Suprapubic skin (tissue), 4 donors: ENCODE measurements at regions not wholly inside any gene's neighbourhood (a gene's known extent, or its start where the extent isn't known, plus 50 kb on each side); places are given as distances from the start of the nearest gene placed in this dataset.

ENCODE experiments used
- DNase-seq, 2 donors: peaks; one replicate each; pipeline ENCODE4 v3.0.0-alpha.2; 2019; ENCODE audit warnings: low spot score in 2 of 2
- H3K27ac ChIP-seq: fragments of 200-600 bp; sonication (generic); one replicate; pipeline ENCODE4 v1.5.1; 2019
- H3K27me3 ChIP-seq: fragments of 200-600 bp; sonication (generic); one replicate; pipeline ENCODE4 v1.5.1; 2019
- H3K36me3 ChIP-seq: fragments of 200-600 bp; sonication (generic); one replicate; pipeline ENCODE4 v1.5.1; 2019
- H3K4me1 ChIP-seq: fragments of 200-600 bp; sonication (generic); one replicate; pipeline ENCODE4 v1.5.1; 2019
- H3K4me3 ChIP-seq: fragments of 200-600 bp; sonication (generic); one replicate; pipeline ENCODE4 v1.5.1; 2019; ENCODE audit warnings: mild to moderate bottlenecking
- H3K9me3 ChIP-seq: fragments of 200-600 bp; sonication (generic); one replicate; pipeline ENCODE4 v1.5.1; 2019
- EP300 ChIP-seq: sonication (generic); formaldehyde crosslinking; IDR thresholded peaks from one replicate; pipeline ENCODE4 v1.6.1; 2017; ENCODE audit warnings: antibody characterized with exemption
- POLR2A ChIP-seq, 2 donors: fragments of 450-650 bp; IDR thresholded peaks; one replicate each; pipeline ENCODE4 v1.6.1; 2017; ENCODE audit warnings: antibody characterized with exemption in 2 of 2, mild to moderate bottlenecking in 2 of 2, moderate library complexity in 2 of 2
- POLR2AphosphoS5 ChIP-seq, 3 donors: sonication (generic); formaldehyde crosslinking; IDR thresholded peaks; one replicate each; pipeline ENCODE4 v1.6.1; 2017; ENCODE audit warnings: antibody characterized with exemption in 3 of 3
- WGBS: methylation state at CpG from one replicate; pipeline ENCODE4 v1.1.5; 2018; 5-methylcytosine and 5-hydroxymethylcytosine counted together
- TF ChIP-seq, protein P1 (sequence below), 2 donors: fragments of 200-600 bp in 1 of 2; fragments of 450-650 bp in 1 of 2; sonication (generic) in 1 of 2; IDR thresholded peaks; one replicate each; pipeline ENCODE4 v1.5.1; 2016 to 2019; ENCODE audit warnings: antibody characterized with exemption in 2 of 2, mild to moderate bottlenecking in 1 of 2, moderate library complexity in 1 of 2

DNA sequence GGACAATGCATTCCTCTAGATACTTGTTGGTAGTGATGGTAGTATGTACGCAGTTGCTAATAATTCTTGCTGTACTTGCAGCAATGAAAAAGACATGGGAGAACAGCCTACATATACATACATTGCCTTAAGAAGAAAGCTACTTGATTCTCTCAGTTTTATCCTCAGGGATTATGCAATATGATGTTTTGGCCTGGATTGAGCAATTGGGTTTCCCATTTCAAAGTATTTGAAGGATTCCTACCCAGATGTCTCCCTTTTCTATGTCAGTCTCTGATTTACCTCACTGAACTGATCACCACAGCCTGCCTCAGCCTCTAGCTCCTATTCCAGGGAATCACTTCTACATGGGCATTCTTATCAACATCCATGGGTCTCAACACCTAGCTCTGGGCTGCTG, 210.1 kb upstream of the CDH10 start:
- 88% methylated on average over 1 of the region's 1 CpG for WGBS

DNA sequence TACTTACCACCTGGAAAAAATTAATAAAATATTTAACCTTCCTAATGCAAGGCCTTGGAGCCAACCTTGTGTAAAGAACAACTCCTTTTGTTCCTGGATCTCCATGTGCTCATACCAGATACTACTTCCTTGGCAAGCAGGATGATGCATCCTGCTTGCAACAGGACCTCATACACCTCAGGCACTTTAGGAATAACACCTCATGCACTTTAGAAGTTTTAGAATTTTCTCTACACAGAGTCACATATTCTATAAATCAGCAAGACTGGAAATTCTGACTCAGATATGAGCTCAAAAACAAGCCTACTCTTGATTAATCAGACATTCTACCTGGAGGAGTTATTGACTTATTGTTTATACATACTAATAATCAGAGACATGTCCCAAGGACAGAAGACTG, 209.6 kb upstream of the CDH10 start:
- DNase-seq = no peak
- no peak overlapping the region for H3K4me3 ChIP-seq
- no peaks in the 10 kb centered on the region for H3K36me3 ChIP-seq
- H3K9me3 ChIP-seq = peaks cover under 1% of the 10 kb centered on the region
- TF ChIP-seq EP300 = no peak
- TF ChIP-seq, protein P1, sequence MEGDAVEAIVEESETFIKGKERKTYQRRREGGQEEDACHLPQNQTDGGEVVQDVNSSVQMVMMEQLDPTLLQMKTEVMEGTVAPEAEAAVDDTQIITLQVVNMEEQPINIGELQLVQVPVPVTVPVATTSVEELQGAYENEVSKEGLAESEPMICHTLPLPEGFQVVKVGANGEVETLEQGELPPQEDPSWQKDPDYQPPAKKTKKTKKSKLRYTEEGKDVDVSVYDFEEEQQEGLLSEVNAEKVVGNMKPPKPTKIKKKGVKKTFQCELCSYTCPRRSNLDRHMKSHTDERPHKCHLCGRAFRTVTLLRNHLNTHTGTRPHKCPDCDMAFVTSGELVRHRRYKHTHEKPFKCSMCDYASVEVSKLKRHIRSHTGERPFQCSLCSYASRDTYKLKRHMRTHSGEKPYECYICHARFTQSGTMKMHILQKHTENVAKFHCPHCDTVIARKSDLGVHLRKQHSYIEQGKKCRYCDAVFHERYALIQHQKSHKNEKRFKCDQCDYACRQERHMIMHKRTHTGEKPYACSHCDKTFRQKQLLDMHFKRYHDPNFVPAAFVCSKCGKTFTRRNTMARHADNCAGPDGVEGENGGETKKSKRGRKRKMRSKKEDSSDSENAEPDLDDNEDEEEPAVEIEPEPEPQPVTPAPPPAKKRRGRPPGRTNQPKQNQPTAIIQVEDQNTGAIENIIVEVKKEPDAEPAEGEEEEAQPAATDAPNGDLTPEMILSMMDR (IDR thresholded peaks at IDR 0.05) = no peak
- no peak for TF ChIP-seq POLR2AphosphoS5 (IDR thresholded peaks at IDR 0.05)
- no peak for TF ChIP-seq POLR2A (IDR thresholded peaks at IDR 0.05)
- no peaks in the 10 kb centered on the region for H3K4me1 ChIP-seq
- H3K27me3 ChIP-seq = no peaks in the 10 kb centered on the region
- no peak overlapping the region for H3K27ac ChIP-seq

More for the DNA sequence above, 210.1 kb upstream of the CDH10 start:
- Histone ChIP-seq H3K27me3 (no peaks in the 10 kb centered on the region), H3K9me3 (no peaks in the 10 kb centered on the region), H3K27ac (no peak overlapping the region), H3K36me3 (no peaks in the 10 kb centered on the region), H3K4me3 (no peak overlapping the region), H3K4me1 (no peaks in the 10 kb centered on the region)
- DNase-seq = no peak
- TF ChIP-seq POLR2AphosphoS5 (IDR thresholded peaks at IDR 0.05) (no peak), POLR2A (IDR thresholded peaks at IDR 0.05) (no peak), EP300 (no peak)
- TF ChIP-seq, protein P1 (IDR thresholded peaks at IDR 0.05) = no peak

GRCh38 chr5:24850926-24851486, 206.2 kb upstream of the CDH10 start:
- TF ChIP-seq EP300 = no peak
- TF ChIP-seq, protein P1 (IDR thresholded peaks at IDR 0.05) = no peak
- H3K27me3 ChIP-seq = no peaks in the 10 kb centered on the region
- H3K27ac ChIP-seq = no peak overlapping the region
- 77% methylated on average over 5 of the region's 5 CpGs for WGBS
- no peak overlapping the region for H3K4me3 ChIP-seq
- peaks cover 12% of the 10 kb centered on the region for H3K9me3 ChIP-seq
- no peaks in the 10 kb centered on the region for H3K36me3 ChIP-seq
- H3K4me1 ChIP-seq = no peaks in the 10 kb centered on the region
- no peak for DNase-seq

- Histone ChIP-seq H3K4me3 (no peak overlapping the region), H3K36me3 (no peaks in the 10 kb centered on the region), H3K4me1 (no peaks in the 10 kb centered on the region), H3K27me3 (no peaks in the 10 kb centered on the region), H3K27ac (no peak overlapping the region), H3K9me3 (peaks cover 12% of the 10 kb centered on the region)
- no peak for TF ChIP-seq EP300
- TF ChIP-seq POLR2A (IDR thresholded peaks at IDR 0.05) = no peak
- TF ChIP-seq POLR2AphosphoS5 (IDR thresholded peaks at IDR 0.05) = no peak
- TF ChIP-seq, protein P1 (IDR thresholded peaks at IDR 0.05) = no peak
- 77% methylated on average over 1 of the region's 1 CpG for WGBS
- no peak for DNase-seq
Observed at GRCh38 chr5:24849210-24849609, 204.4 kb upstream of the CDH10 start.

- WGBS = 62% methylated on average over 5 of the region's 5 CpGs
- H3K4me1 ChIP-seq = no peaks in the 10 kb centered on the region
- no peak overlapping the region for H3K27ac ChIP-seq
- peaks cover 3% of the 10 kb centered on the region for H3K9me3 ChIP-seq
- DNase-seq = no peak
- H3K4me3 ChIP-seq = no peak overlapping the region
- H3K27me3 ChIP-seq = no peaks in the 10 kb centered on the region
- no peak for TF ChIP-seq POLR2AphosphoS5 (IDR thresholded peaks at IDR 0.05)
- no peak for TF ChIP-seq EP300
- H3K36me3 ChIP-seq = no peaks in the 10 kb centered on the region
Observed at GRCh38 chr5:24831989-24832388, 187.2 kb upstream of the CDH10 start.

DNA sequence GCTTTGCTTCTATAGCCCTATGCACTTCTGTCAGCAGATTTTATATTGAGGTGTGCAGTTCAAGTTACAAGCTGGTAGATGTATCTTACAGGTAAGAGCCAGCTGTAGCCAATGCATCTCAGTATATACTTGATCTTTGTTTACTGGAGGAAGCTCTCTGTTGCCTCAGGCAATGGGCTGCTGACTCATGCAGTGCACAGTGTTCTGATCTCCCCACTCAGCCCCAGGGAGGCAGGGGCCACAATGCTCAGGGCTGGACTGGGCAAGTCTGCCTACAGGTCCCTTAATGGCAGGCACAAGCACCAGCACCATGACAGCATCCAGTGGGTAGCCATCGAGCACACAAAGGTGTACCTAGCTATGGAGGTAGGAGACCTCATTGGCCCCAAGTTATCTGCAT, 178.8 kb upstream of the CDH10 start:
- no CpG with 5 or more reads among the region's 1 CpG for WGBS
- Histone ChIP-seq H3K9me3 (no peaks in the 10 kb centered on the region), H3K27ac (no peak overlapping the region), H3K27me3 (no peaks in the 10 kb centered on the region), H3K36me3 (no peaks in the 10 kb centered on the region), H3K4me3 (no peak overlapping the region), H3K4me1 (no peaks in the 10 kb centered on the region)
- no peak for TF ChIP-seq POLR2A (IDR thresholded peaks at IDR 0.05)
- TF ChIP-seq, protein P1 (IDR thresholded peaks at IDR 0.05) = no peak
- no peak for DNase-seq
